PFSK-1 (cell line): ENCODE measurements at regions not wholly inside any gene's neighbourhood (a gene's known extent, or its start where the extent isn't known, plus 50 kb on each side); places are given as distances from the start of the nearest gene placed in this dataset.

Source experiments
- FOXP2 ChIP-seq: optimal IDR thresholded peaks from 2 replicates; pipeline ENCODE3; 2011; ENCODE audit warnings: borderline replicate concordance, control low read depth, inconsistent platforms; ENCODE audit not compliant: insufficient read depth; ENCODE audit errors: extremely low read length, extremely low read depth
- POLR2AphosphoS5 ChIP-seq: IDR thresholded peaks from 2 replicates; pipeline ENCODE4 v1.6.1; 2012; ENCODE audit warnings: low read depth, mild to moderate bottlenecking, control low read depth, low read length, moderate library complexity
- SIN3A ChIP-seq: IDR thresholded peaks from 2 replicates; pipeline ENCODE4 v1.6.1; 2012; ENCODE audit warnings: mild to moderate bottlenecking, low read length, moderate library complexity, borderline replicate concordance; ENCODE audit not compliant: insufficient read depth
- TAF1 ChIP-seq: IDR thresholded peaks from 2 replicates; pipeline ENCODE4 v1.6.1; 2012; ENCODE audit warnings: low read length, control low read depth, borderline replicate concordance; ENCODE audit not compliant: insufficient read depth
- TF ChIP-seq, protein P1 (sequence below), 2 experiments: IDR thresholded peaks; 2 replicates each; pipeline versions ENCODE4 v1.6.1 to v1.8.0; 2011 to 2012; ENCODE audit warnings: low read depth in 2 of 2, low read length in 2 of 2, control low read depth in 1 of 2, inconsistent platforms in 1 of 2, mild to moderate bottlenecking in 1 of 2, moderate library complexity in 1 of 2; ENCODE audit not compliant: insufficient read depth in 1 of 2

DNA sequence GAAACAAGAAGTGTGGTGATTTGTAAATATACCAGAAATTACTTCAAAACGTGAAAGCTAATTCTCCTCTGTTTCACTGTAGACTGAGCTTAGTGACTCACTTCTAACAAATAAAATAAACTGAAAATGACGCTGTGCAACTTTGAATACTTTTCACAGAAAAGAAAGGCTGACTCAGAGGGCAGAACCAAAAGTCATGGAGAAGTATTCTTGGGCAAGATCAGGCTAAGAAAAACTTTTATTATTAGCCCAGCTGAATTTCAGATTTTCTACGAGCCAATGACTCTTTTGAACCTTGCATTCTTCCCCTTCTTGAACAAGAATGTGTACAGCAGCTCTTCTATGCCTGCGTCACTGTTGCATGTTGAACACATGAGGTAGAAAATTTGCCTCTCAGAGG is 527.3 kb upstream of the GHITM start:
- TF ChIP-seq, protein P1, sequence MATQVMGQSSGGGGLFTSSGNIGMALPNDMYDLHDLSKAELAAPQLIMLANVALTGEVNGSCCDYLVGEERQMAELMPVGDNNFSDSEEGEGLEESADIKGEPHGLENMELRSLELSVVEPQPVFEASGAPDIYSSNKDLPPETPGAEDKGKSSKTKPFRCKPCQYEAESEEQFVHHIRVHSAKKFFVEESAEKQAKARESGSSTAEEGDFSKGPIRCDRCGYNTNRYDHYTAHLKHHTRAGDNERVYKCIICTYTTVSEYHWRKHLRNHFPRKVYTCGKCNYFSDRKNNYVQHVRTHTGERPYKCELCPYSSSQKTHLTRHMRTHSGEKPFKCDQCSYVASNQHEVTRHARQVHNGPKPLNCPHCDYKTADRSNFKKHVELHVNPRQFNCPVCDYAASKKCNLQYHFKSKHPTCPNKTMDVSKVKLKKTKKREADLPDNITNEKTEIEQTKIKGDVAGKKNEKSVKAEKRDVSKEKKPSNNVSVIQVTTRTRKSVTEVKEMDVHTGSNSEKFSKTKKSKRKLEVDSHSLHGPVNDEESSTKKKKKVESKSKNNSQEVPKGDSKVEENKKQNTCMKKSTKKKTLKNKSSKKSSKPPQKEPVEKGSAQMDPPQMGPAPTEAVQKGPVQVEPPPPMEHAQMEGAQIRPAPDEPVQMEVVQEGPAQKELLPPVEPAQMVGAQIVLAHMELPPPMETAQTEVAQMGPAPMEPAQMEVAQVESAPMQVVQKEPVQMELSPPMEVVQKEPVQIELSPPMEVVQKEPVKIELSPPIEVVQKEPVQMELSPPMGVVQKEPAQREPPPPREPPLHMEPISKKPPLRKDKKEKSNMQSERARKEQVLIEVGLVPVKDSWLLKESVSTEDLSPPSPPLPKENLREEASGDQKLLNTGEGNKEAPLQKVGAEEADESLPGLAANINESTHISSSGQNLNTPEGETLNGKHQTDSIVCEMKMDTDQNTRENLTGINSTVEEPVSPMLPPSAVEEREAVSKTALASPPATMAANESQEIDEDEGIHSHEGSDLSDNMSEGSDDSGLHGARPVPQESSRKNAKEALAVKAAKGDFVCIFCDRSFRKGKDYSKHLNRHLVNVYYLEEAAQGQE (IDR thresholded peaks at IDR 0.05; ENCODE audit: insufficient read depth in 1 of 2, low read depth in 2 of 2, low read length in 2 of 2) = no peak
- no peak for TF ChIP-seq POLR2AphosphoS5
- no peak for TF ChIP-seq SIN3A
- TF ChIP-seq TAF1 = no peak
- no peak for TF ChIP-seq FOXP2
